ENCODE measurements at regions not wholly inside any gene's neighbourhood (a gene's known extent, or its start where the extent isn't known, plus 50 kb on each side); places are given as distances from the start of the nearest gene placed in this dataset.

DNA sequence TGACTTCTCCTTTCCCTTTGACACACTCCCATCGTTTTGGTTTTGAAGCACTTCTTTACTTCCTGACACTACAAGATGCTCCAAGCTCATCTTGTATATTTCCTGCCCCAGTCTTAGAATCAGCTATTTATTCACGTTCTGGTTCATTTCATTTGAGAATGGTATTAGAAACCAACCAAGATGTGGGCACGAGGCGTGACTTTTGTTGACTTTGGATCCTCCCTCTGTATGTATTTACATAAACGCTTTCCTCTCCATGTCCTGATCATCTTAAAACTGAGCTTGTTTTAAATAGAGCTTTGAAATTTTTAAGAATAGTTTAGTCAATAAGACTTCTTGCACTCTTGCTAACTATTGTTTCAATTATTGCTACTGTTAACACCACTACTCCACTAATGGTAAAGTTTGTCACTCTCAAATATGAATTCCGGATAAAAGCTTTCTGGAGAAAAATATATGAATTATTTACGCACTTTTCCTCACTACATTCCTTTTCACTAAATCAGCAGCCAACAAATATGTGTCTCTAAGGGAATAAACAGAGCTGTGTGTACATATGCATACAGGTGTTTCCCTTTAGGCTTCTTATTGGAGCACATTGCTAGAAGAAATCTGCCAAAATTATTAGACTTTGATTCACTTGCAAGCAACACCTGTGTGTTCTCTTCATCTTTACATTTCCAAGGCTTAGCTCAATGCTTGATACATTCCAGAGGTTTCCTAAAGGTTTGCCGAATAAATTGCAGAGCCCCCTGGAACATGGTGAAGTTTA lies 77.3 kb upstream of the TMEM244 start:
- TF ChIP-seq BHLHE40 (IDR thresholded peaks at IDR 0.05; ENCODE audit: borderline replicate concordance) = no peak
- TF ChIP-seq LEF1 (IDR thresholded peaks at IDR 0.05; ENCODE audit: borderline replicate concordance) = no peak
- TF ChIP-seq FOXK2 (IDR thresholded peaks at IDR 0.05) = no peak
- TF ChIP-seq ELF4 (IDR thresholded peaks at IDR 0.05) = no peak
- no peak for TF ChIP-seq ARNT (IDR thresholded peaks at IDR 0.05)
- no peak for TF ChIP-seq FOXM1 (IDR thresholded peaks at IDR 0.05; ENCODE audit: borderline replicate concordance)
- no peak for TF ChIP-seq FOXA1 (IDR thresholded peaks at IDR 0.05)
- no peak for TF ChIP-seq L3MBTL2 (conservative IDR thresholded peaks at IDR 0.05)
